SKM-1 treated with dmso at 0.1 percent for 144 hours (cell line): ENCODE measurements at regions not wholly inside any gene's neighbourhood (a gene's known extent, or its start where the extent isn't known, plus 50 kb on each side); places are given as distances from the start of the nearest gene placed in this dataset.

ENCODE experiments used
- DNase-seq: peaks from one replicate; lab custom pipeline; 2025; ENCODE audit not compliant: unreplicated experiment; lab: John Stamatoyannopoulos, UW

- DNase-seq, result no peak
Observed at GRCh38 chr16:86632206-86632605, 53.9 kb downstream of the FOXL1 start.

GRCh38 chr16:86632944-86633343, 54.6 kb downstream of the FOXL1 start:
- DNase-seq, result no peak

- no peak for DNase-seq
Observed at GRCh38 chr16:86634292-86634691, 55.9 kb downstream of the FOXL1 start.

- DNase-seq, result no peak
Observed at GRCh38 chr16:86635176-86635876, 57.0 kb downstream of the FOXL1 start.

GRCh38 chr16:86635926-86636325, 57.6 kb downstream of the FOXL1 start:
- DNase-seq, result no peak

- no peak for DNase-seq
Observed at GRCh38 chr16:86637744-86638143, 59.4 kb downstream of the FOXL1 start.

- no peak for DNase-seq
Observed at GRCh38 chr16:86638642-86639041, 60.3 kb downstream of the FOXL1 start.

- no peak for DNase-seq
Observed at GRCh38 chr16:86639354-86639753, 61.0 kb downstream of the FOXL1 start.

GRCh38 chr16:86640265-86640843, 62.0 kb downstream of the FOXL1 start:
- no peak for DNase-seq

GRCh38 chr16:86642087-86642486, 63.7 kb downstream of the FOXL1 start:
- DNase-seq, result no peak

- DNase-seq, result no peak
Observed at GRCh38 chr16:86643671-86644070, 65.3 kb downstream of the FOXL1 start.

- no peak for DNase-seq
Observed at GRCh38 chr16:86647561-86647960, 69.2 kb downstream of the FOXL1 start.

GRCh38 chr16:86649875-86650274, 71.5 kb downstream of the FOXL1 start:
- DNase-seq, result no peak

GRCh38 chr16:86651013-86651627, 72.8 kb downstream of the FOXL1 start:
- DNase-seq, result no peak

- DNase-seq, result no peak
Observed at GRCh38 chr16:86651823-86652222, 73.5 kb downstream of the FOXL1 start.

GRCh38 chr16:86653285-86654006, 75.1 kb downstream of the FOXL1 start:
- DNase-seq, result no peak

- DNase-seq, result no peak
Observed at GRCh38 chr16:86657972-86658371, 79.6 kb downstream of the FOXL1 start.

- DNase-seq, result no peak
Observed at GRCh38 chr16:86660623-86661022, 82.3 kb downstream of the FOXL1 start.

- no peak for DNase-seq
Observed at GRCh38 chr16:86661706-86662105, 83.4 kb downstream of the FOXL1 start.

GRCh38 chr16:86662195-86662594, 83.8 kb downstream of the FOXL1 start:
- no peak for DNase-seq

GRCh38 chr16:86662740-86663139, 84.4 kb downstream of the FOXL1 start:
- no peak for DNase-seq
